SK-N-SH treated with all-trans-retinoic acid at 6 μM for 48 hours (cell line): ENCODE measurements at regions not wholly inside any gene's neighbourhood (a gene's known extent, or its start where the extent isn't known, plus 50 kb on each side); places are given as distances from the start of the nearest gene placed in this dataset.

Experiments used
- ARNTL ChIP-seq: fragments of 450-650 bp; formaldehyde crosslinking; IDR thresholded peaks from 2 replicates; pipeline ENCODE4 v1.5.0; 2020; ENCODE audit warnings: low read depth, mild to moderate bottlenecking, moderate library complexity, borderline replicate concordance
- CSRNP3 ChIP-seq: fragments of 250-450 bp; sonication (Bioruptor Pico); IDR thresholded peaks from 2 replicates; pipeline ENCODE4 v1.5.1; 2021; ENCODE audit warnings: mild to moderate bottlenecking, moderate library complexity
- PPARA ChIP-seq: fragments of 250-450 bp; sonication (Bioruptor Pico); IDR thresholded peaks from 2 replicates; pipeline ENCODE4 v1.5.0; 2020; ENCODE audit warnings: mild to moderate bottlenecking, borderline replicate concordance

- no peak for TF ChIP-seq PPARA (CRISPR knock-in tag)
- TF ChIP-seq CSRNP3 (CRISPR knock-in tag) = no peak
- no peak for TF ChIP-seq ARNTL (CRISPR knock-in tag)
These were observed 538.1 kb upstream of the HS3ST1 start for GRCh38 chr4:11966782-11967181.
